HL-60 (cell line): ENCODE measurements at regions not wholly inside any gene's neighbourhood (a gene's known extent, or its start where the extent isn't known, plus 50 kb on each side); places are given as distances from the start of the nearest gene placed in this dataset.
"Not testable (repeated sequence)": the region's sequence is repeated elsewhere in the genome, so short reads cannot be mapped to it uniquely, and the experiment has no call there.

Experiments used
- CTCF ChIP-seq: IDR thresholded peaks from one replicate; pipeline ENCODE4 v1.5.1; 2011; ENCODE audit warnings: low read length, control low read depth, inconsistent platforms; ENCODE audit not compliant: insufficient read depth
- GABPA ChIP-seq: IDR thresholded peaks from 2 replicates; pipeline ENCODE4 v1.6.1; 2012; ENCODE audit warnings: low read depth
- POLR2AphosphoS5 ChIP-seq: IDR thresholded peaks from 2 replicates; pipeline ENCODE4 v1.6.1; 2012; ENCODE audit warnings: low read depth

- not testable (repeated sequence) for TF ChIP-seq CTCF, POLR2AphosphoS5, GABPA
These were observed 77.7 kb upstream of the CCZ1B start for GRCh38 chr7:6903792-6904191.
